GM21390 (cell line): ENCODE measurements at regions not wholly inside any gene's neighbourhood (a gene's known extent, or its start where the extent isn't known, plus 50 kb on each side); places are given as distances from the start of the nearest gene placed in this dataset.
"Not testable (repeated sequence)": the region's sequence is repeated elsewhere in the genome, so short reads cannot be mapped to it uniquely, and the experiment has no call there.

ENCODE experiments used
- ATAC-seq: cut with Tn5 transposase; IDR thresholded peaks from one replicate; pipeline ENCODE4 v1.9.1; 2021; ENCODE audit not compliant: unreplicated experiment

GRCh38 chr5:1982561-1982960 lies 99.8 kb upstream of the IRX4 start:
- ATAC-seq = not testable (repeated sequence)

- no peak for ATAC-seq
These were observed 93.4 kb upstream of the IRX4 start for GRCh38 chr5:1975898-1976765.

- no peak for ATAC-seq
These were observed 92.6 kb upstream of the IRX4 start for GRCh38 chr5:1975406-1975715.

- no peak for ATAC-seq
These were observed 92.0 kb upstream of the IRX4 start for GRCh38 chr5:1974501-1975405.

- no peak for ATAC-seq
These were observed 91.4 kb upstream of the IRX4 start for GRCh38 chr5:1974081-1974480.

- ATAC-seq = no peak
These were observed 90.8 kb upstream of the IRX4 start for GRCh38 chr5:1973391-1974013.

- no peak for ATAC-seq
These were observed 89.2 kb upstream of the IRX4 start for GRCh38 chr5:1971944-1972343.

- no peak for ATAC-seq
These were observed 85.0 kb upstream of the IRX4 start for GRCh38 chr5:1967736-1968135.

- ATAC-seq = no peak
These were observed 83.7 kb upstream of the IRX4 start for GRCh38 chr5:1966461-1966860.

GRCh38 chr5:1965925-1966324 lies 83.2 kb upstream of the IRX4 start:
- no peak for ATAC-seq

GRCh38 chr5:1963941-1964451 lies 81.3 kb upstream of the IRX4 start:
- no peak for ATAC-seq

- no peak for ATAC-seq
These were observed 80.6 kb upstream of the IRX4 start for GRCh38 chr5:1963358-1963757.

- no peak for ATAC-seq
These were observed 80.1 kb upstream of the IRX4 start for GRCh38 chr5:1962619-1963355.

- ATAC-seq = no peak
These were observed 79.3 kb upstream of the IRX4 start for GRCh38 chr5:1961952-1962595.

- no peak for ATAC-seq
These were observed 78.7 kb upstream of the IRX4 start for GRCh38 chr5:1961304-1961946.

GRCh38 chr5:1960595-1961303 lies 78.0 kb upstream of the IRX4 start:
- ATAC-seq = no peak

GRCh38 chr5:1959725-1960581 lies 77.2 kb upstream of the IRX4 start:
- no peak for ATAC-seq

- no peak for ATAC-seq
These were observed 76.5 kb upstream of the IRX4 start for GRCh38 chr5:1959231-1959630.
